AG04449 (cell line): ENCODE measurements at regions not wholly inside any gene's neighbourhood (a gene's known extent, or its start where the extent isn't known, plus 50 kb on each side); places are given as distances from the start of the nearest gene placed in this dataset.

Experiments
- CTCF ChIA-PET: fragments of 350-600 bp; formaldehyde crosslinking; extraction: SDS; loops from one replicate; lab custom pipeline; 2021; ENCODE audit warnings: antibody characterized with exemption; lab: Yijun Ruan, JAX
- POLR2A ChIA-PET: fragments of 400-600, 350-600 bp; formaldehyde crosslinking; extraction: SDS; loops from one replicate; lab custom pipeline; 2020; ENCODE audit warnings: antibody characterized with exemption, inconsistent platforms; lab: Yijun Ruan, JAX
- DNase-seq: peaks from one replicate; pipeline ENCODE4 v3.0.0-alpha.2; 2010; ENCODE audit warnings: low read depth, low spot score
- H3K4me3 ChIP-seq: 2 replicates; pipeline ENCODE4 v1.5.1; 2011; ENCODE audit warnings: low read depth, mild to moderate bottlenecking, control low read depth, low read length
- CTCF ChIP-seq: IDR thresholded peaks from one replicate; pipeline ENCODE4 v1.5.1; 2011; ENCODE audit warnings: mild to moderate bottlenecking, moderate library complexity, low read length, control low read depth, inconsistent platforms; ENCODE audit not compliant: insufficient read depth; ENCODE audit errors: missing control alignments

- CTCF ChIA-PET, result interaction anchor here (2.4 kb wide), 1 partner anchor 23 kb away, joined by 7 read pairs; no protein-coding TSS in a partner anchor
- POLR2A ChIA-PET, result no interaction called here
- no peak overlapping the region for H3K4me3 ChIP-seq
- no peak for DNase-seq
- TF ChIP-seq CTCF, result no peak
Observed at GRCh38 chr4:6523251-6523650, 50.8 kb upstream of the PPP2R2C start.

- CTCF ChIA-PET, result interaction anchor here (0.8 to 2.4 kb wide), 3 partner anchors 21 to 193 kb away, joined by 3 to 7 read pairs (median 3); no protein-coding TSS in a partner anchor
- H3K4me3 ChIP-seq, result no peak overlapping the region
- no peak for TF ChIP-seq CTCF
- no peak for DNase-seq
- POLR2A ChIA-PET, result no interaction called here
Observed at GRCh38 chr4:6524436-6524835, 50.6 kb upstream of the MAN2B2 start.
